ENCODE measurements at regions not wholly inside any gene's neighbourhood (a gene's known extent, or its start where the extent isn't known, plus 50 kb on each side); places are given as distances from the start of the nearest gene placed in this dataset.

GRCh38 chr6:8336406-8337057 is 98.8 kb downstream of the SLC35B3 start:
- no peak for DNase-seq (ENCODE audit: low read depth)
- no peak overlapping the region for H3K4me3 ChIP-seq (ENCODE audit: control insufficient read depth, low read depth, low read length)
- TF ChIP-seq CTCF (IDR thresholded peaks at IDR 0.05; ENCODE audit: control insufficient read depth, insufficient read depth, low read depth, low read length, missing control alignments), result no peak

GRCh38 chr6:8335896-8336295 is 99.4 kb downstream of the SLC35B3 start:
- TF ChIP-seq CTCF (IDR thresholded peaks at IDR 0.05; ENCODE audit: control insufficient read depth, insufficient read depth, low read depth, low read length, missing control alignments), result no peak
- no peak for DNase-seq (ENCODE audit: low read depth)
- H3K4me3 ChIP-seq (ENCODE audit: control insufficient read depth, low read depth, low read length), result no peak overlapping the region

- no peak for TF ChIP-seq CTCF (IDR thresholded peaks at IDR 0.05; ENCODE audit: control insufficient read depth, insufficient read depth, low read depth, low read length, missing control alignments)
- H3K4me3 ChIP-seq (ENCODE audit: control insufficient read depth, low read depth, low read length), result no peak overlapping the region
- DNase-seq (ENCODE audit: low read depth), result no peak
Observed at GRCh38 chr6:8335381-8335780, 100.0 kb downstream of the SLC35B3 start.

GRCh38 chr6:8334113-8334512 is 101.2 kb downstream of the SLC35B3 start:
- DNase-seq (ENCODE audit: low read depth), result no peak

GRCh38 chr6:8329562-8329961 is 105.8 kb downstream of the SLC35B3 start:
- TF ChIP-seq CTCF (IDR thresholded peaks at IDR 0.05; ENCODE audit: control insufficient read depth, insufficient read depth, low read depth, low read length, missing control alignments), result no peak
- no peak overlapping the region for H3K4me3 ChIP-seq (ENCODE audit: control insufficient read depth, low read depth, low read length)
- DNase-seq (ENCODE audit: low read depth), result no peak

More at GRCh38 chr6:8334113-8334512, 101.2 kb downstream of the SLC35B3 start:
- TF ChIP-seq CTCF (IDR thresholded peaks at IDR 0.05; ENCODE audit: control insufficient read depth, insufficient read depth, low read depth, low read length, missing control alignments), result no peak
- no peak overlapping the region for H3K4me3 ChIP-seq (ENCODE audit: control insufficient read depth, low read depth, low read length)

- no peak for TF ChIP-seq CTCF (IDR thresholded peaks at IDR 0.05; ENCODE audit: control insufficient read depth, insufficient read depth, low read depth, low read length, missing control alignments)
- no peak overlapping the region for H3K4me3 ChIP-seq (ENCODE audit: control insufficient read depth, low read depth, low read length)
- no peak for DNase-seq (ENCODE audit: low read depth)
Observed at GRCh38 chr6:8325743-8326142, 109.6 kb downstream of the SLC35B3 start.

All from AG09309 (cell line).